ENCODE measurements at regions not wholly inside any gene's neighbourhood (a gene's known extent, or its start where the extent isn't known, plus 50 kb on each side); places are given as distances from the start of the nearest gene placed in this dataset.

DNA sequence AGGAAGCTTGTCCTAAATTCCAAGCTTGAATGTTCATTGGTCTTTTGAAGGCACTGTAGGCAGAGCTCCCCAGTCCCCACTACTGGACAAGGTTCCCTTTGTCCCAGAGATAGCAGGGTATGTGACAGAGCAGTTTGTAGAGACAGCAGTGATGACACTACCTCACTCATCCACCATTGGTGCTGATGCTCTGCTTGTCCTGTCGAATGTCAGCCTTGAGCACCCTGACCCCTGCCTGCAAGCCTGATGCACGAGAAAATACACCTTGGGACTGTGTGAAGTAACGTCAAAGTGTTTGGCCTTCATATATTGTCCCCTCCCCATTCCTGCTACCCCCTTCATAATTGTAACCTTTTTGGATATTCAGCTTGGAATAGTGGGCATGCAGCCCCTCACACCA lies 188.9 kb upstream of the EOLA2 start:
- DNase-seq = no peak

- no peak for DNase-seq
Measured at GRCh38 chrX:150143721-150144440, 205.6 kb upstream of the EOLA2 start.

GRCh38 chrX:150146271-150146896 lies 208.1 kb upstream of the EOLA2 start:
- DNase-seq = no peak

DNA sequence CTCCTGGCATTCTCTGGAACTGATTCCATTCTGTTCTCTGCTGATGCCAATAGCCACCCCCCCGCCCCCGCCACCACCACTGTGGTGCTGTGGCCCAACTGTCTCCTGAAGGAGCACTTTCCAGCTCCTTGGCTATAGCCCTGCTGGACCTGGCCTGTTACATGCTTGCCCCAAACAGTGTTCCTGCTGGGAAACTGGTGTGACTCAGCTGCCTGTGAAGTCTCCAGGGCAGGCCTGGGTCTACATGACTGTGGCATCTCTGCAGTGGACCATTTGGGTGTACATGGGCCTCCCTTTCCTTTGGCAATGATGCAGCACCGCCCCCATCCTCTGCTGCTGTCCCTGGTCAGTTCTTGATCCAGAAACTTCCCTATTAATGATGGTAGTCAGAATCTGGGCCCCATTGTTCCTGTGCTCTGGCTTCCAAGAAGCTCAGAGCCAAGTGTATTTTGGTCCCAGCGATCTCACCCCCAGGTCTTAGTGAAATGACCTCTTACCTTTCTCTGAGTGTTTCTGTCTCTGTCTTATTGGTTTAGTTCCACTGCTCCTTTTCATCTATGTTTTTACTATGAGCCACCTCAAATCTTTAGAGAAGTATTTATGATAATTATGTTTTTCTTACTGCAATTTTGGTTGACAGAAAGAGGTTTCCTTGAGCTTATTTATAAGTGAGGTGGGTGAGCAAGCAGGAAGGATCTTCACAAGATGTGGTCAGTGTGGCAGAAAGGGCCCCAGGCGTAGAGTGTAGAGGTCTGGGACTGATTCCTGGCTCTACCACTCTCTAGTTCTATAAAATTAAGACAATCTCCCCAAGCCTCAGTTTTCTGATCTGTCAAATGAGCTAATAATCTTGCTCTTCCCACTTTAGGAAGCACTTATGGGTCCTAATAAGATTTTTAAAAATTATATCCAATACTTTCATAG lies 210.7 kb upstream of the EOLA2 start:
- no peak for DNase-seq

DNA sequence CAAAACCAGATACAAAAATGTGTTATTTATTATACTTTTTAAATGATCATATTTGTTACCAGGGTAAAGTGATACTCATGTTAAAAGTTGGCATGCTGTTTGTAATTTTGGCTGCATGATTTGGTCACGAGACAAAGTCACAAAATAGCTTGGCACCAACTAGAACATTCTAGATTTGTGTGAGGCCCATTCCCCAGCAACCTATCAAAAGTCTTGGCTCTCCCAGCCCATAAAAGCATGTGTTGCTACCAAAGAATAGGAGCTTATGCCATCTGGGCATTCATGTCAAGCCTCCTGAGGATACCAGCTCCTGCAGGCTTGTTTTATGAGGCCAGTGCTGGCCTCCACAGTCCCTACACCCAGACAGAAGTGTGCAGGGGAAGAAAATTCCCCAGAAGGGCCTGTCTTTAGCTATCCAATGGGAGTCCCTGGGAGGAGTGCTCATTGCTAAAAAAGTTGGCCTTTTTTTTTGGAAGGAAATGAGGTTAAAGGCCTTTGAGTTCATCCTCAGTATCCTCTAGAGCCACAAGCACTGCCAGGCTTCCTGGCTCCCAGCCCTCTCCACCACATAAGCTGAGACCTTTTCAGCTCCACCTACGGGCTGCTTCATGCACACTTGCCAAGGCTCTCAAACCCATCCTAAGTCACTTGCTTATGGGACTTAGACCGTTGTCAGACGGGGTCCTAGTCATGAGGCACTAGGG lies 211.9 kb upstream of the EOLA2 start:
- DNase-seq = no peak

DNA sequence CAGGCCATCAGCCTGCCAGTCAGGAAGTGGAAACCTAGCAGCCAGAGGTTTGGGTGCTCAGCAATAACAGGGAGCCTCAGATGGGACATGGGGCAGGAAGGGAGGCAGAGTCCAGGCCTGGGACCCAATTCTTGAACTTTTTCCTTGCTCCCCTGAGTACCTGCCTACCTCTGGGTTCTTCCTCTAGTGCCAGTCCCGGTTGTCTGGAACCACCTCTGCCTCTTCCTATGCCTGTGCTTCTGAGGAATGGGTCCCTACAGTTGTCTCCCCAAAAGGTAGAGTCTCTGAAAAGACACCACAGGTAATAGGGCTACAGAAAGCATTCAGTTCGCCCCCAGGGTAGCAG lies 212.4 kb upstream of the MAMLD1 start:
- no peak for DNase-seq

- DNase-seq = no peak
Measured at GRCh38 chrX:150152036-150152435, 211.1 kb upstream of the MAMLD1 start.

DNA sequence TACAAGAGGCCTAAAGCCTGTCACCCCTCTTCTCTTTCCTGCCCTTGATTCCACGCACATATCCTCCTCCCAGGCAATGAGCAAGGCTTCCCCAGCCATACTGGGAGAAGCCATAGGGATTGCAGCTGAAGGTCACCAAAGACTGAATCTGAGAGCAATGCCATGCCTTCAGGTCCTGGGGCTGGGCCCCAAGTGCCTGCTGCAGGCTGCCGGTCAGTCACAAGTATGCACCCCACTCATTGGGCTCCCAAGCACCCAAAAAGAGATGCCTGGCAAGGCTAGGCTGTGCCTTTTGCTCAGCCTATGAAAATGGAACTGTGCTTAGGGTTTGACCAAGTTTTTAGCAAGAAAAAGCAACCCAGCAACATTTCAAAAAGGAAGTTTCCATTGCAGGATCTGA lies 210.6 kb upstream of the MAMLD1 start:
- DNase-seq = no peak

GRCh38 chrX:150155436-150156035 lies 207.6 kb upstream of the MAMLD1 start:
- DNase-seq = no peak

GRCh38 chrX:150156615-150157014 lies 206.5 kb upstream of the MAMLD1 start:
- DNase-seq = no peak

GRCh38 chrX:150157291-150157690 lies 205.8 kb upstream of the MAMLD1 start:
- DNase-seq = no peak

GRCh38 chrX:150158554-150159332 lies 204.4 kb upstream of the MAMLD1 start:
- no peak for DNase-seq

DNA sequence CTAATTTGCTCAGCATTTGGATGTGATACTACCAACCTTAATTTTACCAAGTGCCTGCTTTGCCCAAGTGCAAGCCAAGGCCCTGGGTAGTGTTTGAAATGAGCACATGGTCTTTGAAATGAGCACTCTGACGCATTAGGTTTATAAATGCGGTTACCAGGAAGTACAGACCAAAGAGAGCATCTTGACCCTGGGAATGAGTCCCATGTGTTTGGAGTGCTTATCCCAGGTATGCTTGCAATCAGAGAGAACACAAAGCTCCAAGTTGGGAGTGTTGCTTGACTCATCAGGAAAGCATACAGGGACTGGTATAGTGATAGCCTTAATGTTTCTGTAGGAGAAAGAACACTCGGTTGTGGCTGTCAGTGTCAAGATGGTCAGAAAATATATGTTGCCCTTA lies 203.6 kb upstream of the MAMLD1 start:
- no peak for DNase-seq

GRCh38 chrX:150160656-150161055 lies 202.5 kb upstream of the MAMLD1 start:
- no peak for DNase-seq

GRCh38 chrX:150161193-150161592 lies 201.9 kb upstream of the MAMLD1 start:
- DNase-seq = no peak

DNA sequence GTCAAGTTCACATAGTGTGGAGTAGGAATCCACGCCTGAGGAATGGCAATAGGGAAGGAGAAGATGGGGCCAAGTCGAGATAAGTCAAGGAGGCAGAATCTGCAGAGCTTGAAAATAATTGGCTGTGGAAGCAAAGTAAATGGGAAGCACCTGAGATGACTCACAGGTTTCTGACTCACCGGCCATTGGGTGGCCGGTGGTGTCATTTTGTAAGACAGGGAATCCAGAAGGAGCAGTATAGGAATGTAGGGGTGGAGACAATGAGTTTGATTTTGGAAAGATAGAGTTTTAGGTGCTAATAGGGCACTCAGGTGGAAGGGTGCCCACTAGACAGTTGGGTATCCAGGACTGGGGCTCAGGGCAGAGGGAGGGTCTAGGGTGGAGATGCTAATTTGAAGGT lies 201.0 kb upstream of the MAMLD1 start:
- no peak for DNase-seq

GRCh38 chrX:150163221-150163930 lies 199.7 kb upstream of the MAMLD1 start:
- no peak for DNase-seq

DNA sequence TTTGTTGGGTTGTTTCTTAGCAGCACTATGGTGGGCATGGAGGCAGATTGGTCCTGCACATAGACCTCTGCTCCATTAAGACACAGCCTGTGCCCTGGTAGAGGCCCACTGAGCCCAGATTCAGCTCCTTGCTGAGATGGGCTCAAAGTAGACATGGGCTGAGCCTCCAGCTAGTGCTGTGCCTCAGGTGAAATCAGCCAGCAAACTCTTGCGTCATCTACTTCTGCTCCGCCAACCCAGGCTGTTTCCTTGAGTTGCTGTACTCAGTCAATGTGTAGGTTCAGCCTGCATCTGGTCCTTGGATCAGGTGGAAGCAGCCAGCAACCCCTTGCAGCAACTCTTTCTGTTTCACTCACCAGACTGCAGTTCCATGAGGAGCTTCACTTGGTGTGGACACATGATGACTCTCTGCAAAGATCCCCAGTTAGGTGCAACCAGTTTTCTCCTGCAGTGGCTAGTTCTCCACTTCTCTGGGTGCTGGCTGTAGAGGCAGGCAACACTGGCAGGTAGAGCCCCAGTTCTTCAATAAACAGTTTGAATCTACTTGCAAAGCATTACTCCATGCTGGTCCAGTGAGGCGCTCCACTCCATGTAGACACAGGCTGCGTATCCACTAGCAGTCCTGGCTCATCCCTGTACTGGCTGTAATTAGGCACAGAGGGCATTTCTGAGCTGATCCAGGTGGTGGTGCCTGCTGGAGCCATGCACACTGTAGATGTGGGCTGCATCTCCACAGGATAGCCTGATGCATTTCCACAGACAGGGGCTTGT lies 199.0 kb upstream of the MAMLD1 start:
- DNase-seq = no peak

GRCh38 chrX:150164971-150165600 lies 198.0 kb upstream of the MAMLD1 start:
- no peak for DNase-seq
